PC-9 (cell line): ENCODE measurements at regions not wholly inside any gene's neighbourhood (a gene's known extent, or its start where the extent isn't known, plus 50 kb on each side); places are given as distances from the start of the nearest gene placed in this dataset.

Experiments
- EZH2 ChIP-seq: fragments of 200-600 bp; sonication (generic); IDR thresholded peaks from 2 replicates; pipeline ENCODE4 v1.8.0; 2017; ENCODE audit warnings: antibody characterized with exemption, low read depth
- TF ChIP-seq, protein P1 (sequence below): fragments of 200-600 bp; sonication (generic); conservative IDR thresholded peaks from 2 replicates; pipeline ENCODE4 v1.6.1; 2017; ENCODE audit warnings: mixed run types, antibody characterized with exemption, mild to moderate bottlenecking, moderate library complexity

DNA sequence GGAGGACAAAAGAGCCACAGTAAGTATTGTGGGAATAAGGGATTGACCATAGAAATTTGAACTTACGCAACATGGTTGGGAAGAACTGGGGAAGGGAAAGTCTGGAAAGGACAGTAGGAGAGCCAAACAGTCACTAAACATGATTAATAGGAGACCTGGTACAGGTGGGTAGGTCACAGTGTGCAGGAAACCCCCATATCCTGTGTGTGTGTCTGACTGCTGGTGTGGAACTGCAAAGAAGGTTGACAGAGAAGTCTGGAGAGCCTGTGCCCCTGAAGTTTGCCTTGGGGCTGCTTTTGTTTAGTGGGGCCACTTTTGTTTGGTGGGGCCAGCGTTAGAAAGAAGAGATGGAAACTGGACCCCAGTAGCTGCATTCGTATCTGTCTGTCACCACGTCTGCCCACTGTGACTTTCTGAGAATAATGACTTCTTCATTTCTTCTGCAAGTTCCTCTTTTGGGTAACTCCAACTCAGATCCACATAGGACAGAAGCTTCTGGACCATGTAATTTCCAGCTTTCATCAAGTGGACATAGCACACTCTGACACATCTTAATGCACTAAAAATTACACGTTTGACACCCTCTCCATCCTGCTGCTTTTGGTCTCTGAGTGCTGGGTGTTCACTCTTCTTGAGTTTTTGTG lies 126.8 kb upstream of the RAG2 start:
- no peak for TF ChIP-seq EZH2
- TF ChIP-seq, protein P1, sequence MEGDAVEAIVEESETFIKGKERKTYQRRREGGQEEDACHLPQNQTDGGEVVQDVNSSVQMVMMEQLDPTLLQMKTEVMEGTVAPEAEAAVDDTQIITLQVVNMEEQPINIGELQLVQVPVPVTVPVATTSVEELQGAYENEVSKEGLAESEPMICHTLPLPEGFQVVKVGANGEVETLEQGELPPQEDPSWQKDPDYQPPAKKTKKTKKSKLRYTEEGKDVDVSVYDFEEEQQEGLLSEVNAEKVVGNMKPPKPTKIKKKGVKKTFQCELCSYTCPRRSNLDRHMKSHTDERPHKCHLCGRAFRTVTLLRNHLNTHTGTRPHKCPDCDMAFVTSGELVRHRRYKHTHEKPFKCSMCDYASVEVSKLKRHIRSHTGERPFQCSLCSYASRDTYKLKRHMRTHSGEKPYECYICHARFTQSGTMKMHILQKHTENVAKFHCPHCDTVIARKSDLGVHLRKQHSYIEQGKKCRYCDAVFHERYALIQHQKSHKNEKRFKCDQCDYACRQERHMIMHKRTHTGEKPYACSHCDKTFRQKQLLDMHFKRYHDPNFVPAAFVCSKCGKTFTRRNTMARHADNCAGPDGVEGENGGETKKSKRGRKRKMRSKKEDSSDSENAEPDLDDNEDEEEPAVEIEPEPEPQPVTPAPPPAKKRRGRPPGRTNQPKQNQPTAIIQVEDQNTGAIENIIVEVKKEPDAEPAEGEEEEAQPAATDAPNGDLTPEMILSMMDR, result no peak
